T1000 (cell line): ENCODE measurements at regions not wholly inside any gene's neighbourhood (a gene's known extent, or its start where the extent isn't known, plus 50 kb on each side); places are given as distances from the start of the nearest gene placed in this dataset.

Experiments used
- DNase-seq: peaks from one replicate; lab custom pipeline; 2025; ENCODE audit warnings: mixed read lengths; lab: John Stamatoyannopoulos, UW

- no peak for DNase-seq
Measured at GRCh38 chr11:39294648-39295047, 2164.8 kb downstream of the LRRC4C start.

GRCh38 chr11:39288011-39288410, 2171.4 kb downstream of the LRRC4C start:
- no peak for DNase-seq

- no peak for DNase-seq
Measured at GRCh38 chr11:39268176-39268690, 2191.2 kb downstream of the LRRC4C start.

- no peak for DNase-seq
Measured at GRCh38 chr11:39255648-39256047, 2203.8 kb downstream of the LRRC4C start.

- no peak for DNase-seq
Measured at GRCh38 chr11:39249566-39250365, 2209.7 kb downstream of the LRRC4C start.

- no peak for DNase-seq
Measured at GRCh38 chr11:39247570-39248137, 2211.8 kb downstream of the LRRC4C start.

GRCh38 chr11:39239553-39239952, 2219.9 kb downstream of the LRRC4C start:
- no peak for DNase-seq

- DNase-seq, result no peak
Measured at GRCh38 chr11:39236916-39237315, 2222.5 kb downstream of the LRRC4C start.

DNA sequence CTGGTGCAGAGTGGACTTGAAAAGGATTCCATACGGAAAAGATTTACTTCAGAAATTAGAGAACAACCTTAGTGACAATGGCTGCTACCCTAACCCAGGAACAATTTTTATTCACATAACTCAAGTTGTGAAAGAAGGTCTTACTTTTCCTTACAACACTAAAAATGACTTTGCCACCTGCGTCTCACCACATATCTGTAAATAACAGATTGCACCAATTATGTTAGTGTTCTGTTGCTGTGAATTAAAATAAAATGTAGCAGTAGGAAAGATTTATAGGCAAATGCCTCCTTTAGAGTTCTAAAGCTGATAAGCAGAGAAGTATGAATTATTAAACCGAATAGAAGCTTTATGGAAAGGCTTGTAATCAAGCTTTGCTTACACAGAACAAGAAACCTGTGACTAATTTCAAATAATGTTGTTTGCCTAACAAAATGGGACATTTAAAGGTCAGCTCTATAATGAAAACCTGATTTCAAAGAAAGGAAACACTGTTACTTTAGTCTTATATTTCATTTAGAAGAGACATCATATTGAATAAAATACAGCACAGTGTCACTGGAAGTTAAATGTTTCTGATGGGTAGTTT, 2237.8 kb downstream of the LRRC4C start:
- no peak for DNase-seq

- DNase-seq, result no peak
Measured at GRCh38 chr11:39220501-39221230, 2238.8 kb downstream of the LRRC4C start.

DNA sequence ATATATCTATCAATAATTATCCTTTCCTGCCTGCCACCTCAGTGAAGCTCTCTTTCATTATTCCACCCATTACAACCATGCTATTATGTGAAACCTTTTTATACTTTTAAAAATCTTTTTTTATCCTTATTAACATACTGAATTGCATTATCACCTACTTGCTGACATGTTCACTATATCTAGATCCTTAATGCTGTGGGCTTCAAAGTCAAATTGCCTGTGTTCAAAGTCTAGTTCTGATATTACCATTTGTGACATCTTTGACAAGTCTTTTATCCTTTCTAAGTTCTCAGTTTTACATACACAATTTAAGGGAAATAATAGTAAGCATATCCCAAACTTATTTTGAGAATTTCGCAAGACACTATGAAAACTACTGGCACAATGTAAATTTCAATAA, 2239.4 kb downstream of the LRRC4C start:
- no peak for DNase-seq

DNA sequence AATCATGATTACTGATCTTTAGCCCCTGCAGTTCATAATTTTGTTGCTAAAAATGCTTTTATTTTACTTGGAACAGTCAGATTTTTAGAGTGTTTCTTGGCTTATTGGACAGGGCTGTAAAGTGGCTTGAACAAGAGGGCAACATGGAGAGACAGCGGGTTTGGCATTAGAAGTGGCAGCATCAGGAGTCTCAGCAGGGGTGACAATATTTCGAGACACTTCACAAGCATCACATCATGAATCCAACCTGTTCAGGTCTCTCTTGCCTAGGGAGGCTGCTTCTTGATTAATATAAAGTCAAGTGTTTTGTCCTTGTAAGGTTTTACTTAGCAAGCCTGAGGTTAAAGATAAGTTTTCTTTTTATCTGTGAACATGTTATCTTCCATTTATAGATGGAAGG, 2249.5 kb downstream of the LRRC4C start:
- no peak for DNase-seq

DNA sequence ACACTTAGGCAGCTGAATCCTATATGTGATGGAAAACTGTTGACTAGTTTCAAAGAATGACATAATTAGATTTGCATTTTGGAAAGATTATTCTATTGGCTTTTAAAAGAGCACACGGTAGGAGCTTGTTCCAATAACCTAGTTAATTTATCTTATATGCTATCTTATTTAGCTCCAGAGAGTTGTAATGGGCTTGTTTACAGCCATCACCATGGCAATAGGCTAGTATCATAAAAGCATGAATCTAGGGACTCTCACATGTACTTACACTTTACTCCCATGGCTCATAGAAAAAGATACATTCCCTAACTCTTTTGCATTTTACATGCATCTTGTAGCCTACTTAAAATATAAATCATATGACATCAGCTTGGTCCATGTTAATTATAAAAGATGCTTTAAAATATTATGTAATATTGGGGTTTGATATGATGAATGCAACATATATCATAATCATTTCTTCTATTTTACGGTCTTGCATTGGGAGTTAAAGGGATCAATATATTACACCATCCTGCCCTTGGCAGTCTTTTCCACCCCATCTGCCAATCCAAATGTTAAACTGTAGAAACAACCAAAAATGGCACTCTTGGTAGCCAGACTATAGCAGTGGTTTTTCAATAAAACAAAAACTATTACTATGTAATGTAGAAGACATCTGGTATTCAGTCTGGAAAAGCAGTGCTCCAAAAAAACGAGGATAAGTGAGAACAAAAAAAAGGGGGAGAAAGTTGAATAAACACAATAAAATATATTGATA, 2254.0 kb downstream of the LRRC4C start:
- no peak for DNase-seq

- no peak for DNase-seq
Measured at GRCh38 chr11:39192671-39193070, 2266.8 kb downstream of the LRRC4C start.

- DNase-seq, result no peak
Measured at GRCh38 chr11:39190751-39191150, 2268.7 kb downstream of the LRRC4C start.

DNA sequence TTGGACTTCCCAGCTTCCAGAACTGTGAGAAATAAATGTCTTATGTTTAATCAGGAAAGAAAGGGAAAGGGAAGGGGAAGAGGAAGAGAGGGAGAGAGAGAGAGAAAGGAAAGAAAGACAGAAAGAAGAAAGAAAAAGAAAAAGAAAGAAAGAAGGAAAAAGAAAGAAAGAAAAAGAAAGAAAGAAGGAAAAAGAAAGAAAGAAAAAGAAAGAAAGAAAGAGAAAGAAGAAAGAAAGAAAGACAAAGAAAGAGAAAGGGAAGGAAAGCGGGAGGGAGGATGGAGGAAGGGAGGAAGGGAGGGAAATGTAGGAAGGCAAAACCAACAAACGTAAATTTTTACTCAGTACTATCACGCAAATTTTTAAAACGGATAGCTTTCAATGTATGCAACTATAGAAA, 2281.8 kb downstream of the LRRC4C start:
- no peak for DNase-seq

DNA sequence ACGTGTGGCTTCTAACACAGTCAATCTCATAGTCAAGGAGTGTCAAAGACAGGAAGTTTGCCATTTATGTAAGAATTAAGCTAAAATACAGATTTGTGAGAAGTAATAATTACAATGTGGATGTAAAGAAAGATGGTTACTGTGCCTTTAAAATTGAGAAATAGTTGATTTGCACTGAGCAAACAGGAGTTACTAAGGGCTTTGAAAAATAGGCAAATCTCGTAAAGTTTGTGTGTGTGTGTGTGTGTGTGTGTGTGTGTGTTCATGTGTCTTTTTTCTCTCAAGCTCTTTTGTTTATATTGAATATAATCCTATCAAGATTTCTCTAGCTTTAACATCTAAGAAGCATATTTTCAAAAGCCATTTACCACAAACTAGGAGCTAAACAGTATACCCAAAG, 2284.5 kb downstream of the LRRC4C start:
- DNase-seq, result no peak

- no peak for DNase-seq
Measured at GRCh38 chr11:39174196-39174595, 2285.3 kb downstream of the LRRC4C start.

GRCh38 chr11:39165021-39165420, 2294.4 kb downstream of the LRRC4C start:
- no peak for DNase-seq

DNA sequence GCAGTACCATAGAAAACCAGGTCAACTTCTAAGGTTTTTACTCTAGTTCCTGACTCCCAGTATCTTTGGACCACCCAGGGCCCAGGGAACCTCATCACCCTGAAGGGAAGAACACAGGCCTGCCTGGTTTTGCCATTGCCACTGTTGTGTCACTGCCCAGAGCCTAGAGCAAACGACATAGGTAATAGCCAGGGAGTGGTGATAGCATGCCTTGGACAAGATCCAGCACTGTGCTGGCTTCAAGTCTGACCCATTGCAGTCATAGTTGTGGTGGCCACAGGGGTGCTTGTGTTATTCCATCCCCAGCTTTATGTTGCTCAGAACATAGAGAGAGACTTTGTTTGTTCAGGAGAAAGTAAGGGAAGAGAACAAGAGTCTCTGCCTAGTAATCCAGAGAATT, 2310.2 kb downstream of the LRRC4C start:
- DNase-seq, result no peak

DNA sequence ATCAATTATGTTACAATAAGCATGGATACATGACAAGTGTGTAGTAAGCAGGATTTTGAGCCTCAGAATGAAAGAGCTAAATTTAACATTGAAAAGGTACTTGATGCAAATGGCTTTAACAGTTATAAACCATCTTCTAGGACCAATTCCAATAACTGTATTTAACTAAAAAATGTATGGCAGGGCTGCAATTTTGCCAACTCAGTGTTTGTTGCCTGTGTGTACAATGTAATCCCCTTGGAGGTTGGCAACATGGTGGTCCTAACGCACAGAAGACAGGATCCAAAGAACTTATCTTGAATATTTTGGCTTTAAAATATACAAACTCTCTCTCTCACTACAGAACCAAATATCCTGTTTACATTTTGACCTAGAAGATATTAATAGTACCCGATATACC, 2314.1 kb downstream of the LRRC4C start:
- no peak for DNase-seq
